ENCODE measurements at regions not wholly inside any gene's neighbourhood (a gene's known extent, or its start where the extent isn't known, plus 50 kb on each side); places are given as distances from the start of the nearest gene placed in this dataset.
"Not testable (repeated sequence)": the region's sequence is repeated elsewhere in the genome, so short reads cannot be mapped to it uniquely, and the experiment has no call there.

- no peak overlapping the region for H3K4me3 ChIP-seq (ENCODE audit: low read depth, low read length)
- in situ Hi-C loops (cut with HindIII; ENCODE audit: low sequenced_read_pairs), result no loop called here
- DNase-seq (ENCODE audit: low read depth, low spot score), result peak; percentile 7
- TF ChIP-seq, protein P1, sequence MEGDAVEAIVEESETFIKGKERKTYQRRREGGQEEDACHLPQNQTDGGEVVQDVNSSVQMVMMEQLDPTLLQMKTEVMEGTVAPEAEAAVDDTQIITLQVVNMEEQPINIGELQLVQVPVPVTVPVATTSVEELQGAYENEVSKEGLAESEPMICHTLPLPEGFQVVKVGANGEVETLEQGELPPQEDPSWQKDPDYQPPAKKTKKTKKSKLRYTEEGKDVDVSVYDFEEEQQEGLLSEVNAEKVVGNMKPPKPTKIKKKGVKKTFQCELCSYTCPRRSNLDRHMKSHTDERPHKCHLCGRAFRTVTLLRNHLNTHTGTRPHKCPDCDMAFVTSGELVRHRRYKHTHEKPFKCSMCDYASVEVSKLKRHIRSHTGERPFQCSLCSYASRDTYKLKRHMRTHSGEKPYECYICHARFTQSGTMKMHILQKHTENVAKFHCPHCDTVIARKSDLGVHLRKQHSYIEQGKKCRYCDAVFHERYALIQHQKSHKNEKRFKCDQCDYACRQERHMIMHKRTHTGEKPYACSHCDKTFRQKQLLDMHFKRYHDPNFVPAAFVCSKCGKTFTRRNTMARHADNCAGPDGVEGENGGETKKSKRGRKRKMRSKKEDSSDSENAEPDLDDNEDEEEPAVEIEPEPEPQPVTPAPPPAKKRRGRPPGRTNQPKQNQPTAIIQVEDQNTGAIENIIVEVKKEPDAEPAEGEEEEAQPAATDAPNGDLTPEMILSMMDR (IDR thresholded peaks at IDR 0.05; ENCODE audit: low read depth, low read length), result no peak
Measured at GRCh38 chr12:105522166-105522825, 191.8 kb downstream of the C12orf75 start.

- DNase-seq (ENCODE audit: low read depth, low spot score), result peak; percentile 87
- no peak overlapping the region for H3K4me3 ChIP-seq (ENCODE audit: low read depth, low read length)
- in situ Hi-C loops (cut with HindIII; ENCODE audit: low sequenced_read_pairs), result no loop called here
- TF ChIP-seq, protein P1 (IDR thresholded peaks at IDR 0.05; ENCODE audit: low read depth, low read length), result no peak
Measured at GRCh38 chr12:105523164-105524057, 192.9 kb downstream of the C12orf75 start.

- in situ Hi-C loops (cut with HindIII; ENCODE audit: low sequenced_read_pairs), result no loop called here
- TF ChIP-seq, protein P1 (IDR thresholded peaks at IDR 0.05; ENCODE audit: low read depth, low read length), result no peak
- DNase-seq (ENCODE audit: low read depth, low spot score), result no peak
- no peak overlapping the region for H3K4me3 ChIP-seq (ENCODE audit: low read depth, low read length)
Measured at GRCh38 chr12:105524961-105525360, 194.5 kb downstream of the C12orf75 start.

GRCh38 chr12:105534068-105534467 lies 203.6 kb downstream of the C12orf75 start:
- TF ChIP-seq, protein P1 (IDR thresholded peaks at IDR 0.05; ENCODE audit: low read depth, low read length), result no peak
- in situ Hi-C loops (cut with HindIII; ENCODE audit: low sequenced_read_pairs), result no loop called here
- no peak overlapping the region for H3K4me3 ChIP-seq (ENCODE audit: low read depth, low read length)
- no peak for DNase-seq (ENCODE audit: low read depth, low spot score)

GRCh38 chr12:105535033-105535432 lies 204.5 kb downstream of the C12orf75 start:
- DNase-seq (ENCODE audit: low read depth, low spot score); H3K4me3 ChIP-seq (ENCODE audit: low read depth, low read length); in situ Hi-C loops (cut with HindIII; ENCODE audit: low sequenced_read_pairs): not testable (repeated sequence)

DNA sequence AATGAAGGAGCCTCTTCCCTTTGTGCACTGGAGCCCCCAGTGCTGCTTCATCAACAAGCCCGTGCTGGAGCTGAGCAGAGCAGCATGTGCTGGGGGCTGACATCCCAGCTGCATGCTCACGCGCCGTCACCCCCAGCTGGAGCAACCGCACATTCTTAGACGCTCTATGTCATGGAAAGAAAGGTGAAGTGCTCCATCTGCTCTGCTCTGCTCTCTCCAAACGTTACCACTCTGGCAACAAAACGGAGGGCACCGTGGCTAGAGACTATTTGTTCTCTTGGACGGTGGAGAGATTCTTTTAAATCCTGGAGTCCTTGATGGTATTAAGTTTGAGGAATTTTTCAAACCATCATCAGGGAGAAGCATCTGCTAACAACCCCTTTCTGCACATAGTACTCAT lies 208.4 kb downstream of the C12orf75 start:
- TF ChIP-seq, protein P1 (IDR thresholded peaks at IDR 0.05; ENCODE audit: low read depth, low read length), result no peak
- no peak overlapping the region for H3K4me3 ChIP-seq (ENCODE audit: low read depth, low read length)
- DNase-seq (ENCODE audit: low read depth, low spot score), result no peak
- in situ Hi-C loops (cut with HindIII; ENCODE audit: low sequenced_read_pairs), result no loop called here

DNA sequence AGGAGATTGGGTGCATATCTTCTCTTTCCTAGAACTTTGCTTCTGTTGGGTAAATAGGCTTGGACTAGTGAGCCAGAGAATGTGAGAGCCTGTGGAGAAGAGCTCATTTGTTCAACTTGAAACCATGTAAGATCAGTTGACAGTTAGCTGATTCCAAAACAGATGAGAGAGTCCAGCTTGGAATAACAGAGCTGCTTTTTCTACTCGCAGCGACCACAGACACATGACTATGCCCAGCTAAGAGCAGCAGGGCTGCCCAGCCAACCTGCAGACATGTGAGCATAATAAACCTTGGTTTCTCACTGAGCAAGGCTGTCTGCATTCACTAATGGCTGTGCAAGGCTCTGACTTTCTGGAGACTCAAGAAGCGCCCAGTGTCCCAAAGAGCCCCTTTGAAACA lies 209.2 kb downstream of the C12orf75 start:
- H3K4me3 ChIP-seq (ENCODE audit: low read depth, low read length), result no peak overlapping the region

More for the DNA sequence above, 209.2 kb downstream of the C12orf75 start:
- in situ Hi-C loops (cut with HindIII; ENCODE audit: low sequenced_read_pairs), result no loop called here
- TF ChIP-seq, protein P1 (IDR thresholded peaks at IDR 0.05; ENCODE audit: low read depth, low read length), result no peak
- no peak for DNase-seq (ENCODE audit: low read depth, low spot score)

Data from astrocyte of the spinal cord (primary cell).